Tibial nerve (tissue), 4 donors: ENCODE measurements at regions not wholly inside any gene's neighbourhood (a gene's known extent, or its start where the extent isn't known, plus 50 kb on each side); places are given as distances from the start of the nearest gene placed in this dataset.

Source experiments
- CTCF ChIP-seq, 5 experiments: fragments of 200-600 bp in 3 of 5; fragments of 450-650 bp in 2 of 5; sonication (generic) in 3 of 5; IDR thresholded peaks; one replicate each; pipeline ENCODE4 v1.5.1; 2016 to 2019; ENCODE audit warnings: antibody characterized with exemption in 5 of 5, mild to moderate bottlenecking in 3 of 5, moderate library complexity in 2 of 5
- EP300 ChIP-seq, 2 donors: sonication (generic); formaldehyde crosslinking; IDR thresholded peaks; one replicate each; pipeline ENCODE4 v1.6.1; 2017; ENCODE audit warnings: antibody characterized with exemption in 2 of 2, mild to moderate bottlenecking in 1 of 2
- POLR2A ChIP-seq, 2 donors: fragments of 450-650 bp; IDR thresholded peaks; one replicate each; pipeline ENCODE4 v1.6.1; 2017; ENCODE audit warnings: antibody characterized with exemption in 2 of 2, mild to moderate bottlenecking in 2 of 2, moderate library complexity in 2 of 2

GRCh38 chr9:107866711-107867311 lies 377.2 kb upstream of the KLF4 start:
- TF ChIP-seq CTCF (IDR thresholded peaks at IDR 0.05): no peak
- no peak for TF ChIP-seq POLR2A (IDR thresholded peaks at IDR 0.05)
- TF ChIP-seq EP300 (IDR thresholded peaks at IDR 0.05): peak in 1 of 2 donors; percentile 72
